GM12873 (cell line): ENCODE measurements at regions not wholly inside any gene's neighbourhood (a gene's known extent, or its start where the extent isn't known, plus 50 kb on each side); places are given as distances from the start of the nearest gene placed in this dataset.

ENCODE experiments used
- TF ChIP-seq, protein P1 (sequence below): IDR thresholded peaks from 2 replicates; pipeline ENCODE4 v1.5.1; 2012; ENCODE audit warnings: low read depth, mild to moderate bottlenecking, moderate library complexity, low read length, control low read depth; ENCODE audit not compliant: insufficient read depth; ENCODE audit errors: missing control alignments

DNA sequence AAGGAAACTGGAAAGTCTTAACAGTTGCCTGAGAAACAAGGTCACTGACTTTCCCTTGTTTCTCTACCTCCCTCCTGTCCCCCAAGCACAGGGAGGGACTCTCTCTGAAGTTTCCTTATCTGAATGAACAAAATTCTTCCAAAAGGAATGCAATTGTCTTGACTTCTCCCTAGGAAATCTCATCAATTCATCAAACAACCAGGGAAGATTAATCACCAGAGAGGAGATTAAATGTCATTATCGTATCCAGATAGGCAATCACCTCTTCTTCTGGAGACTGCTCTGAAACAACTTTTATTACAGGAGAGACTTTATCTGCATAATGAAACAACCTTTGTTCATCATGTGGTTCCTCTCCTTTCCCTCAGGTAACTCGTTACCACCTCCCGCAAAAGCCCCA lies 431.4 kb downstream of the SLC16A7 start:
- TF ChIP-seq, protein P1, sequence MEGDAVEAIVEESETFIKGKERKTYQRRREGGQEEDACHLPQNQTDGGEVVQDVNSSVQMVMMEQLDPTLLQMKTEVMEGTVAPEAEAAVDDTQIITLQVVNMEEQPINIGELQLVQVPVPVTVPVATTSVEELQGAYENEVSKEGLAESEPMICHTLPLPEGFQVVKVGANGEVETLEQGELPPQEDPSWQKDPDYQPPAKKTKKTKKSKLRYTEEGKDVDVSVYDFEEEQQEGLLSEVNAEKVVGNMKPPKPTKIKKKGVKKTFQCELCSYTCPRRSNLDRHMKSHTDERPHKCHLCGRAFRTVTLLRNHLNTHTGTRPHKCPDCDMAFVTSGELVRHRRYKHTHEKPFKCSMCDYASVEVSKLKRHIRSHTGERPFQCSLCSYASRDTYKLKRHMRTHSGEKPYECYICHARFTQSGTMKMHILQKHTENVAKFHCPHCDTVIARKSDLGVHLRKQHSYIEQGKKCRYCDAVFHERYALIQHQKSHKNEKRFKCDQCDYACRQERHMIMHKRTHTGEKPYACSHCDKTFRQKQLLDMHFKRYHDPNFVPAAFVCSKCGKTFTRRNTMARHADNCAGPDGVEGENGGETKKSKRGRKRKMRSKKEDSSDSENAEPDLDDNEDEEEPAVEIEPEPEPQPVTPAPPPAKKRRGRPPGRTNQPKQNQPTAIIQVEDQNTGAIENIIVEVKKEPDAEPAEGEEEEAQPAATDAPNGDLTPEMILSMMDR = no peak

DNA sequence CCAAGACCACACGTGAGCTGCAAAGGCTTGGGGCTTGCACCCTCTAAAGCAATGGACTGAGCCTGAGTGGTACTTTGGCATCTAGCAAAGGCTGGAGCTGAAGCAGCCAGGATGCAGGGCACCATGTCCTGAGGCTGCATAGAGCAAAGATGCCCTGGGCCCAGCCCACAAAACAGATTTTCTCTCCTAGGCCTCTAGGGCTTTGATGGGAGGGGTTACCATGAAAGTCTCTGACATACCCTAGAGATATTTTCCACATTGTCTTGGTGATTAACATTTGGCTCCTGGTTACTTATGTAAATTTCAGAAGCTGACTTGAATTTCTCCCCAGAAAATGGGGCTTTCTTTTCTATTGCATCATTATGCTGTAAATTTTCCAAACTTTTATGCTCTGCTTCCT lies 438.3 kb downstream of the SLC16A7 start:
- TF ChIP-seq, protein P1 = no peak

DNA sequence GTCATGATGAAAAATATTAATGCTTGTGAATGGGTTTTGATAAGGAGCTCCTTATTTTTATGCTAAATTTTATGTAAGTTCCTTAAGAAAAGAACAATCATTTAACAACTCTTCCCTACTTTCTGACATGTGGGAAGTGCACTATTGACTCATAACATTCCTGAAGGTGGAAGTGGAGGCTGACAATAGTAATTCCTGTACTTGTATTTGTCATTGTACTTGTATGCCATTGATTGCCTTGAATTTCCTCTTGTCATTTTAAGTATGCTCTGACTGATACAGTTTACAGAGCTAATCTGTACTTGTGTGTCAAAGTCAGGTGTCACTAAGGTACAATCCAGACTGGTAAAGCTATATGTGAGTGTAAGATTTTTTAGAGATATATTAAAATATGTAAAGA lies 440.0 kb downstream of the SLC16A7 start:
- TF ChIP-seq, protein P1 = no peak

DNA sequence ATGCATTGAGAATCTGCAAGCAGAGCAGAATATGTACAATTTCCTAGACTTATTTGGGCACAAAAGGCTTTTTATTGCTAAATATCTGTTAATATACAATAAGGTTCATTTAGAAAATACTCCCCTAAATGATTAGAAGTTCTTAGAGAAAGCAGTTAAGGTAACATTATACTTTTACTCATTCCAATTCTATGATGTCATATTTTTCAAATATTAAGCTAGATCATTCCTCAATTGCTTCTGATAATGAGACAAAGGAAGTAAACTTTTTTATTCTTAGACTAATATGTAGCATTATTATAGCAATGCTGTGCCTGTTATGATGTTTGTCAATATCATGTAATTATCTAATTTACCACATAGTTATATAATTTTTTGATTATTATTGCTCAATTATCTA lies 447.0 kb downstream of the SLC16A7 start:
- TF ChIP-seq, protein P1 = no peak

DNA sequence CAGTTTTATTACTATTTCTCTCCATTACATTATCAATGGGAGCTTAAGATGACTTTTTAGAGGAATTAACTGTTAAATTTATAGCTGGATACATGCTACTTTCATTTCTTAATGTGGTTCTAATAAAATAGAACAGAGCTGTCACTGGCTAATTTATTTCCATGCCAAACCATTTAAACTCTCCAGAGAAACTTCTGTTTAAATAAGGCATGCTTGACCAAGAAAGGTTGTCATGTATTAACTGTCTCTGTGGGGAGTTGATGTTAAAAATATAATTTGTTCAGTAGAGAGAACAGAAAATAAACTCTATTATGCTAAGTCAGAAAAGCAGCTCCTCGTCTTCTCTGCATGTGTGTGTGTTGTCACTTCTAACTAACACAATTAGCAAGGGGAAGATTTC lies 447.4 kb downstream of the SLC16A7 start:
- TF ChIP-seq, protein P1 = no peak

DNA sequence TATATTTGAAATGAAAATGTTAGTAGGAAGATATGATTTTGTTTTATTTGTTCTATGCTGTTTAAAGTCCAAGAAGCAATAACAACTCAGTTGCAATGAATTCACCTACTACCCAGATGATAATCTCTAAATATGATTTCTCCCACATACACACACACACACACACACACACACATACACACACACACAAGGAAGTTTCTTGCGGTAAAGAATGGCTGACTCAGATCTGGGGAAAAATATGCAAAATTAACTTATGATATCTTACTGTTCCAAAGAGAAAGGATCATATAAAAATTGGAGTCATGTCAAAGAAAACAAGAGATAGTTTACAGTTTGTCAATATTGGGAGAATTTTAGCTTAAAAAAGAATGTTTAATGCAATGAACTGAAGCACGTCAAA lies 456.7 kb downstream of the SLC16A7 start:
- TF ChIP-seq, protein P1 = no peak

DNA sequence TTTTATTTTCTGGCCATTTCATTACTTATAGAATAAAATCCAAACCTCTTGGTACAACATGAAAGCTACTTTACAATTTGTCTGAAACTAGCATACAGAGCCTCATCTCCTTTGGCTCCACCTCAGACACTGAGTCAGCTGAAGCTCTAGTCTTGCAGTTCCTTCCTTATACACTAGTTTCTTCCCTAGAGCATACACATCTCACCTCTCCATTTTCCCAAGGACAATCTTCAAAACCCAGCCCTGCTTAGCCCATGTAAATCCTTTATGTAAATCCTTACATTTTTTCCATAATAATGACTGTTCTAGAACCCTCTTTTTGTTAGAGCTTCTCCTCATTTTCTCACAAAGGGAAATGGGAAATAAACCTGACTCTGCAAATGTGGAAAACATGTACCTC lies 463.4 kb downstream of the SLC16A7 start:
- TF ChIP-seq, protein P1 = no peak
